PC-9 (cell line): ENCODE measurements at regions not wholly inside any gene's neighbourhood (a gene's known extent, or its start where the extent isn't known, plus 50 kb on each side); places are given as distances from the start of the nearest gene placed in this dataset.

Source experiments
- CTCF ChIP-seq: fragments of 200-600 bp; sonication (generic); conservative IDR thresholded peaks from 2 replicates; pipeline ENCODE4 v1.6.1; 2017; ENCODE audit warnings: mixed run types, antibody characterized with exemption, mild to moderate bottlenecking, moderate library complexity
- EZH2 ChIP-seq: fragments of 200-600 bp; sonication (generic); IDR thresholded peaks from 2 replicates; pipeline ENCODE4 v1.8.0; 2017; ENCODE audit warnings: antibody characterized with exemption, low read depth

GRCh38 chr11:104799251-104799650 lies 99.0 kb downstream of the CASP12 start:
- TF ChIP-seq CTCF (no peak), EZH2 (no peak)
